Effector memory CD4-positive, alpha-beta T cell (primary cell): ENCODE measurements at regions not wholly inside any gene's neighbourhood (a gene's known extent, or its start where the extent isn't known, plus 50 kb on each side); places are given as distances from the start of the nearest gene placed in this dataset.

Source experiments
- DNase-seq, 3 donors: peaks; one replicate each; pipeline ENCODE4 v3.0.0-alpha.2; 2020
- H3K27ac ChIP-seq: 2 replicates; pipeline ENCODE4 v1.7.0; 2013; ENCODE audit warnings: mild to moderate bottlenecking, low read length, moderate library complexity; ENCODE audit not compliant: insufficient read depth, poor library complexity, severe bottlenecking
- H3K27me3 ChIP-seq: replicated peaks from 2 replicates; pipeline ENCODE4 v1.7.0; 2013; ENCODE audit warnings: mild to moderate bottlenecking, low read length; ENCODE audit not compliant: insufficient read depth, control insufficient read depth, poor library complexity, severe bottlenecking
- H3K36me3 ChIP-seq: 2 replicates; pipeline ENCODE4 v1.7.0; 2013; ENCODE audit warnings: mild to moderate bottlenecking, low read length, moderate library complexity; ENCODE audit not compliant: control insufficient read depth, insufficient read depth
- H3K4me1 ChIP-seq: 2 replicates; pipeline ENCODE4 v1.7.0; 2013; ENCODE audit warnings: low read length, mild to moderate bottlenecking; ENCODE audit not compliant: control insufficient read depth, insufficient read depth, poor library complexity, severe bottlenecking
- H3K4me3 ChIP-seq: 2 replicates; pipeline ENCODE4 v1.7.0; 2013; ENCODE audit warnings: low read length, low read depth, mild to moderate bottlenecking; ENCODE audit not compliant: insufficient read depth, poor library complexity, severe bottlenecking
- H3K9me3 ChIP-seq: 2 replicates; pipeline ENCODE4 v1.7.0; 2013; ENCODE audit warnings: mild to moderate bottlenecking, low read length, moderate library complexity; ENCODE audit not compliant: control insufficient read depth

DNA sequence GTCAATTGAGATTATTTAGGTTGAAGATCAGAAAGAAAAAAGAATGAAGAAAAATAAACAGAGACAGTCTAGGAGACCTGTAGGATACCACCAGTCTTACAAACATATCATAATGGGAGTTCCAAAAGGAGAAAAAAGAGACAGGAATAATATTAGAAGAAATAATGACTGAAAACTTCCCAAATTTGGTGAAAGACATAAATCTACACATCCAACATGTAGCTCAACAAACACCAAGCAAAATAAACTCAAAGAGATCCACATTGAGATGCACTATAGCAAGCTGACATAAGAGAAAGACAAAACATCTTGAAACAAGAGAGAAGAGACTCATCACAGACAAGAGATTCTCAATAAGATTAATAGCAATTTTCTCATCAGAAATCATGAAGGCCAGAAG lies 274.0 kb downstream of the TFCP2L1 start:
- Histone ChIP-seq H3K36me3 (no peaks in the 10 kb centered on the region), H3K4me3 (no peak overlapping the region), H3K4me1 (no peaks in the 10 kb centered on the region), H3K27ac (no peak overlapping the region), H3K27me3 (no peaks in the 10 kb centered on the region), H3K9me3 (no peaks in the 10 kb centered on the region)
- no peak for DNase-seq

DNA sequence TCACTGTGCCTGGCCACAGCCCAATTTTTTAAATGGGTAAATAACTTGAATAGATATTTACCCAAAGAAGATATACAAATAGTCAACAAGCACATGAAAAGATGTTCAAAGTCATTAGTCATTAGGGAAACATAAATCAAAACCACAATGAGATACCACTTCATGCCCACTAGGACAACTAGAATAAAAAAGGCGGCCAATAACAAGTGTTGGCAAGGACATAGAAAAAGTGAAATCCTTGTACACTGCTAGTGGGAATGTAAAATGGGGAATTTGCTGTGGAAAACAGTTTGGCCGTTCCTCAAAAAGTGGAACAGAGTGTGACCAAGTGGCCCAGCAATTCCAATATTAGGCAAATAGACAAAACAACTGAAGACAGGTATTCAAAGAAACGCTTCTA lies 270.1 kb downstream of the TFCP2L1 start:
- Histone ChIP-seq H3K27ac (no peak overlapping the region), H3K36me3 (no peaks in the 10 kb centered on the region), H3K4me1 (no peaks in the 10 kb centered on the region), H3K9me3 (no peaks in the 10 kb centered on the region), H3K27me3 (no peaks in the 10 kb centered on the region), H3K4me3 (no peak overlapping the region)
- no peak for DNase-seq

DNA sequence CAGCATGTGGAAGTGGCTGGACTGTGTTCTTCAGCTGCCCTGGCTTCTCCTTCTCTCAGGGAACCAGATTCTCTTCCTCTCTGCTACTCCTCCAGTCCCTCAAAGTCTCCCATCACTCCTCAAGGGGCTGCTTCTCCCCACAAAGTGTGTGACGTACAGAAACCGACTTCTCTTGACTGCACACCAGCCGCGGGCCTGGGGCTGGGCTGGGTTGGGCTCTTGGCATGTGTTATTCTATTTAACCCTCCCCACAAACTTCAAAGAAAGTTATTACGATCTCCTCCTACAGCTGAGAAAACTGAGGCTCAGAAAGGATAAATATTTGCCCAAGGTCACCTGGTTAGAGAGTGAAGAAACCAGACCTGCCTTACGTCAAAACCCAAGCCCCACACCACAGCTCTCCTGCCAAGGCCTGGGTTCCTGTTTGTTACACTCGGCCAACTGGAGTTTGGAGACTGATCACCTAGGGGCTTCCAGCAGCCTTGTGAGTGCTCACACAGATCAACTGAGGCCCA lies 269.0 kb downstream of the TFCP2L1 start:
- Histone ChIP-seq H3K27ac (no peak overlapping the region), H3K27me3 (no peaks in the 10 kb centered on the region), H3K4me1 (no peaks in the 10 kb centered on the region), H3K9me3 (no peaks in the 10 kb centered on the region), H3K36me3 (no peaks in the 10 kb centered on the region), H3K4me3 (no peak overlapping the region)
- no peak for DNase-seq

DNA sequence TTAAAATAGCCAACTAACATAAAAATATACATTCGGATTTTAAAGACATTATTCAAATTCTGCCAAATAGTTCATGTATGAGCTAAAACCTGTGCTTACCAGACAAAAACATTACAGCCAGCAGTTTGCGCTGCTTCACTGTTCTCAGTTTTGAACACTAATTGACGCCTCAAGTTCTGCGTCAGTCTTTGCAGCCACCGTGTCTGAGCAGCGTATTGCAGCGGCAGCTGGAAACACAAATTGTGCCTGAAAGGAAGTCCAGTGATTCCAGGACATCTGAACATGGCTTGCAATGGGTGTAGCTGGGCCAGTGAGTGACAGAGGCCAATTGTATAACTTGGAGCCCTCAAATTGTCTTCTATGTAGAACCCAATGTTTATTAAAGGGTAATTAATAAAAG lies 267.6 kb downstream of the TFCP2L1 start:
- Histone ChIP-seq H3K9me3 (no peaks in the 10 kb centered on the region), H3K4me1 (no peaks in the 10 kb centered on the region), H3K4me3 (no peak overlapping the region), H3K36me3 (no peaks in the 10 kb centered on the region), H3K27me3 (no peaks in the 10 kb centered on the region), H3K27ac (no peak overlapping the region)
- no peak for DNase-seq

DNA sequence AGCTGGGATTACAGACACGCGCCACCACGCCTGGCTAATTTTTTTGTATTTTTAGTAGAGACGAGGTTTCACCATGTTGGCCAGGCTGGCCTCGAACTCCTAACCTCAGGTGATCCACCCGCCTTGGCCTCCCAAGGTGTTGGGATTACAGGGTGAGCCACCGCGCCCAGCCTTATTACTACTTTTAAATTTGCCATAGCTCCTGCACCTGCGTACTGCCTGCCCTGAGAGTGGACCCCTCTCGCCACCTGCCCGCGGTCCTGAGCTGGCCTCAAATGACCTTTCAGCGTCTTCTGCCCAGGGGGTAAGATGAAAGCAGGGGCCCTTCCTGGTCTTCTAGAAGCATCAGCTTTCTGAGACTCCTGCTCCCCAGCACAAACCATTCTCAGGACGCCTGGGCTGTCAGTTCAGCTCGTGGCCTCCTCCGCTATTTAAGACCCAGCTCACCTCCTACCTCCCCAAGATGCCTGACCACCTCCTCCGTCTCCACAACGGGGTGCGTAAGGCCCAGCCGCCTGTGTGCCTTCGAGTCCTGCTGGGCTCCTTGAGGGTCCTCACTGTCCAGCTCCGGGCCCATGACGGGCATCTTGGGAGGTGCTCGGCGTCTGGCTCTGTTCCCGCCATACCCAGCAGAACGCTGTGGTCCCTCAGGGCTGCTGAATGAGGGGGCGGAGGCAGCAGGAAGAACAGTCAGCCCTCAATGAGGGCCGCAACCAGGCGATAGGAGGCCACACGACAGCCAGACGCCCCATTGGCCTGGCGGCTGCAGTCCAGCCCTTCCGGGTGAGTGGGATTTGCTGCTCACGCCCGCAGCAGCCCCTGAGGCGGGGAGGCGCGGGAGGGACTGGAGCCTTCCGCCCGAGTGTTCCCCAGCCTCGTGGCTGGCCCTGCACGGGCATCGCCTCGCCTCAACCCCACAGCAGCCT lies 266.6 kb downstream of the TFCP2L1 start:
- Histone ChIP-seq H3K4me3 (no peak overlapping the region), H3K9me3 (no peaks in the 10 kb centered on the region), H3K36me3 (no peaks in the 10 kb centered on the region), H3K27ac (no peak overlapping the region), H3K27me3 (no peaks in the 10 kb centered on the region), H3K4me1 (no peaks in the 10 kb centered on the region)
- no peak for DNase-seq

DNA sequence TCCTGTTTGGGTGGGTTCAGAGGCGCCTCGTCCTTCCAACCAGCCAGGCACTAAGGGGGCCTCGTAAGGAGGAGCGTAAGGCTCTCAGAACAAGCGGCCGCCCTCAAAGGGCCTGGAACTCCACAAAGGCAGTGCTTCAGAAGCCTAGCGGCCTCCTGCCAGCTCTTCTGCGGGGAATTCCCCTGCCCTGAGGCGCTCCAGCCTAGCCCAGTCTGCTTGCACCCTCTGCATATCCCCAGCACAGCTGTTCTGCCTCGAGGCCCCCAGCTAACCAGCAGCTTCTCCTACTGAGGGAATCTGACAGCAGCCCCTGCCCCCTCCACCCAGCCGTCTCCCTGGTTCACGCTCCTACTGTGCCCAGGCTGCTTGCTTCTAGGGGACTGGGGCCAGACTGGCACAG lies 265.9 kb downstream of the TFCP2L1 start:
- DNase-seq, result no peak
- no peaks in the 10 kb centered on the region for H3K9me3 ChIP-seq
- H3K36me3 ChIP-seq, result no peaks in the 10 kb centered on the region
- H3K4me3 ChIP-seq, result no peak overlapping the region
- no peak overlapping the region for H3K27ac ChIP-seq
- no peaks in the 10 kb centered on the region for H3K4me1 ChIP-seq
- H3K27me3 ChIP-seq, result no peaks in the 10 kb centered on the region

DNA sequence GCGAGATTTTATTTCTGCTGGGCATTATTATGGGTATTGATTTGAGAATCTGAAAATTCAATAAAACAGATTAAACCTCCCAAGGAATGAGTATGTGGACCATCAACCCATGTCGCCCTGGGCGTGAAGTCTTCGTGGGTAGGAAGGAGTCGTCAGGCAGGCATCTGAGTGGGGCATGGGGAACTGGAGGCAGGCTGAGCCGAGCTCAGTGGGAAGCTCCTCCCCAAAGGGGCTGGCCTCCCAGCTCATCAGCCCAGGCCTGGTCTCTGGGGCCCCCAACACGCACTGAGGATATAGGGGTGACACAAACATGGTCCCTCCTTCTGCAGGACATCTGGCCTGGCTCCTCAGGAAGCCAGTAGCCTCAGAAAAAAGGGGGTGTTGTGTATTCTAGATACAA lies 265.2 kb downstream of the TFCP2L1 start:
- H3K4me3 ChIP-seq, result no peak overlapping the region
- H3K4me1 ChIP-seq, result no peaks in the 10 kb centered on the region
- no peaks in the 10 kb centered on the region for H3K9me3 ChIP-seq
- no peak overlapping the region for H3K27ac ChIP-seq
- no peak for DNase-seq
- no peaks in the 10 kb centered on the region for H3K36me3 ChIP-seq
- no peaks in the 10 kb centered on the region for H3K27me3 ChIP-seq

DNA sequence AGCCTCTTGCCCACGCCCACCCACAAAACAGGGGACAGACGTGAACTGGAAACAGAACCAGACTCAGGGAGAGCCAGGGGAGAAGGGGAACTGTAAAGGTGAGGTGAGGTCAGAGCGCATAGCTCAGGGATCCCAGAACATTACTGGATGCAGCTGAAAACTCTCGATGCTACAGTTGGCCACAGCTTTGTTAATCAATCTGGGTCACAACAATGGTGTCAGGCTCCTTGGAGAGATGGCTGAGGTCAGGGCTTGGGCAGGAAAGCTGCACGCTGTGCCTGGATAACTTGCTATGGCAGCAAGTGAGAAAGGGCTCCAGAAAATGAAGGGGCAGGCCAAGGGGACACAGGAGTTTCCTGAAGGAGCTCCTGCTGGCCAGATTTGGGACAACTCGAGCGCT lies 263.3 kb downstream of the TFCP2L1 start:
- no peaks in the 10 kb centered on the region for H3K36me3 ChIP-seq
- H3K4me3 ChIP-seq, result no peak overlapping the region

DNA sequence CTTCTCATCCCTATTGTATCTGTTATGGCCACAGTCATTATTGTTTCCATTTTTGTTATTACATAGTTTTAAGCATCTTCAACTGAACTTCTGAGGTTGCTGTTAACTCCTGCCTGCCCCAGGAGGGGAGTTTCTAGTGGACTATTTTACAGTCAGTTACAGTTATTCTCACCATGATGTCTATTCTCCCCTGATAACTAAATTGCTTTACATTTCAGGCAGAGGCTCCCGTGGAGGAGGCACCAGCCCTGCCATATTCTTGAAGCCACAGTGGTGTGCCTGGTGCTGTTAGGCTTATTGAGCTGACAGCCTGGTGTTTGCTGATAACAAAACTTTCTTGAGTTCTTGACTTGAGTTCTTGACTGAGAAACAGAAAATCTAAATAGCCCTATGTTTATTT lies 256.4 kb downstream of the TFCP2L1 start:
- Histone ChIP-seq H3K4me3 (no peak overlapping the region), H3K27me3 (no peaks in the 10 kb centered on the region), H3K9me3 (no peaks in the 10 kb centered on the region), H3K27ac (no peak overlapping the region), H3K4me1 (no peaks in the 10 kb centered on the region), H3K36me3 (no peaks in the 10 kb centered on the region)
- DNase-seq, result no peak

More for the DNA sequence above, 263.3 kb downstream of the TFCP2L1 start:
- Histone ChIP-seq H3K27me3 (no peaks in the 10 kb centered on the region), H3K4me1 (no peaks in the 10 kb centered on the region), H3K9me3 (no peaks in the 10 kb centered on the region), H3K27ac (no peak overlapping the region)
- DNase-seq, result no peak

DNA sequence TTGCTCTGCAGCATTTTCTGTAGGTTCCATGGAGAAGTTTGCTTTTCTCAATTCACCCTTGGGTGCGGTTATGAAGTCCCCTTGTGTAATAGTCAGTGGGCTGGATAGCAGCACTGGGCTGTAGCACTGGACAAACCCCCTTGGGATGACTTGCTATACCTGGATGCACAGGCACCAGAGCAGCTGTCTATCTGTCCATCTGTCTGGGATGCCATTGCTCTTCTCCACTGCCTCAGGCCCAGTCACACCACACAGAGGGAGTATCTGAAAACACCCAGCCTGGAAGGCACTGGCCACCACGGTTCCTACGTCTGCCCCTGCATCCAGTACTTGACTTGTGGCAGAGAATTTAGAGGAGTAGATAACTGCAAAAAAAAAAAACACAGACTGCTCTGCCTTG lies 254.5 kb downstream of the TFCP2L1 start:
- no peaks in the 10 kb centered on the region for H3K36me3 ChIP-seq
- DNase-seq, result no peak
- no peaks in the 10 kb centered on the region for H3K9me3 ChIP-seq
- H3K4me1 ChIP-seq, result no peaks in the 10 kb centered on the region
- H3K4me3 ChIP-seq, result no peak overlapping the region
- H3K27me3 ChIP-seq, result no peaks in the 10 kb centered on the region
- H3K27ac ChIP-seq, result no peak overlapping the region
